ENCODE measurements at regions not wholly inside any gene's neighbourhood (a gene's known extent, or its start where the extent isn't known, plus 50 kb on each side); places are given as distances from the start of the nearest gene placed in this dataset.
A peak's percentile ranks its signal among the peaks of the same experiment; 100 is the strongest.

GRCh38 chr2:205889114-205889513, 196.9 kb downstream of the INO80D start:
- no peaks in the 10 kb centered on the region for H3K27me3 ChIP-seq (ENCODE audit: control insufficient read depth, insufficient read depth, low read length)
- FAIRE-seq (peak; percentile 93), DNase-seq (ENCODE audit: low read depth) (peak; percentile 100)
- TF ChIP-seq CTCF (IDR thresholded peaks at IDR 0.05; ENCODE audit: insufficient read depth, low read length, severe bottlenecking): no peak
- no peaks in the 10 kb centered on the region for H3K36me3 ChIP-seq (ENCODE audit: control insufficient read depth, insufficient read depth, low read length)
- no peak overlapping the region for H3K4me3 ChIP-seq (ENCODE audit: low read depth, low read length)

- no peak for FAIRE-seq
- TF ChIP-seq CTCF (IDR thresholded peaks at IDR 0.05; ENCODE audit: insufficient read depth, low read length, severe bottlenecking): no peak
- DNase-seq (ENCODE audit: low read depth): no peak
- Histone ChIP-seq H3K4me3 (ENCODE audit: low read depth, low read length) (no peak overlapping the region), H3K36me3 (ENCODE audit: control insufficient read depth, insufficient read depth, low read length) (no peaks in the 10 kb centered on the region), H3K27me3 (ENCODE audit: control insufficient read depth, insufficient read depth, low read length) (no peaks in the 10 kb centered on the region)
These were observed 198.3 kb downstream of the INO80D start for GRCh38 chr2:205887637-205888036.

GRCh38 chr2:205885492-205886099, 200.4 kb downstream of the INO80D start:
- H3K4me3 ChIP-seq (ENCODE audit: low read depth, low read length): no peak overlapping the region
- FAIRE-seq: peak; percentile 62

GRCh38 chr2:205883965-205884364, 201.7 kb downstream of the NRP2 start:
- no peak for TF ChIP-seq CTCF (IDR thresholded peaks at IDR 0.05; ENCODE audit: insufficient read depth, low read length, severe bottlenecking)
- Histone ChIP-seq H3K36me3 (ENCODE audit: control insufficient read depth, insufficient read depth, low read length) (no peaks in the 10 kb centered on the region), H3K4me3 (ENCODE audit: low read depth, low read length) (no peak overlapping the region), H3K27me3 (ENCODE audit: control insufficient read depth, insufficient read depth, low read length) (peaks cover under 1% of the 10 kb centered on the region)
- no peak for DNase-seq (ENCODE audit: low read depth)
- no peak for FAIRE-seq

More at GRCh38 chr2:205885492-205886099, 200.4 kb downstream of the INO80D start:
- Histone ChIP-seq H3K36me3 (ENCODE audit: control insufficient read depth, insufficient read depth, low read length) (no peaks in the 10 kb centered on the region), H3K27me3 (ENCODE audit: control insufficient read depth, insufficient read depth, low read length) (no peaks in the 10 kb centered on the region)
- peak; percentile 49 for DNase-seq (ENCODE audit: low read depth)
- TF ChIP-seq CTCF (IDR thresholded peaks at IDR 0.05; ENCODE audit: insufficient read depth, low read length, severe bottlenecking): peak; percentile 91

GRCh38 chr2:205882806-205883425, 200.6 kb downstream of the NRP2 start:
- DNase-seq (ENCODE audit: low read depth) (no peak), FAIRE-seq (no peak)
- TF ChIP-seq CTCF (IDR thresholded peaks at IDR 0.05; ENCODE audit: insufficient read depth, low read length, severe bottlenecking): no peak
- H3K36me3 ChIP-seq (ENCODE audit: control insufficient read depth, insufficient read depth, low read length): no peaks in the 10 kb centered on the region
- H3K27me3 ChIP-seq (ENCODE audit: control insufficient read depth, insufficient read depth, low read length): peaks cover 1% of the 10 kb centered on the region
- H3K4me3 ChIP-seq (ENCODE audit: low read depth, low read length): no peak overlapping the region

All from bronchial epithelial cell (primary cell).